Vagina (tissue), 2 donors: ENCODE measurements at regions not wholly inside any gene's neighbourhood (a gene's known extent, or its start where the extent isn't known, plus 50 kb on each side); places are given as distances from the start of the nearest gene placed in this dataset.

Source experiments
- POLR2A ChIP-seq, 2 donors: fragments of 450-650 bp; IDR thresholded peaks; one replicate each; pipeline ENCODE4 v1.6.1; 2017; ENCODE audit warnings: antibody characterized with exemption in 2 of 2, mild to moderate bottlenecking in 2 of 2, moderate library complexity in 2 of 2
- POLR2AphosphoS5 ChIP-seq, 2 donors: sonication (generic); formaldehyde crosslinking; IDR thresholded peaks; one replicate each; pipeline ENCODE4 v1.9.0; 2017; ENCODE audit warnings: antibody characterized with exemption in 2 of 2, mild to moderate bottlenecking in 2 of 2, low read depth in 1 of 2; ENCODE audit not compliant: insufficient read depth in 1 of 2
- TF ChIP-seq, protein P1 (sequence below), 3 experiments: fragments of 450-650 bp in 2 of 3; fragments of 200-600 bp in 1 of 3; sonication (generic) in 1 of 3; IDR thresholded peaks; one replicate each; pipeline ENCODE4 v1.5.1; 2017 to 2019; ENCODE audit warnings: antibody characterized with exemption in 3 of 3, mild to moderate bottlenecking in 2 of 3, moderate library complexity in 2 of 3

DNA sequence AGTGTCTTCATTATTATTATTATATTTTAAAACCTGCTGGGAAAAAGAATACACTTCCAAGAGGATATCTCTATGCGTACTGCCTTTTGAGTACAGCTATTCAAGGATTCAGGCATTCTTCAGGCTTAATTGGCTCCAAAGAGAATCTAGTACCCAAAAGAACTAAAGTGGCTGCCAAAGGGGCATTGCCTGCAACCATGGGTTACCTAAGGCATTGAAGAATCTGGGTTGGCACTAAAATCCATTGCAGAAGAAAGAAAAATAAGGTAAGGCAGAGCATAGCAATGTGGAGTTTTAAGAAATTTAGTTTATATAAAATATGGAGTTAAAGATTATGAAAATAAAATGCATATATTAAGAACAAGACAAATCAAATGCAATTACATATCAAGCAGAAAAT is 223.5 kb downstream of the TMEM161B start:
- no peak for TF ChIP-seq POLR2A (IDR thresholded peaks at IDR 0.05)
- TF ChIP-seq, protein P1, sequence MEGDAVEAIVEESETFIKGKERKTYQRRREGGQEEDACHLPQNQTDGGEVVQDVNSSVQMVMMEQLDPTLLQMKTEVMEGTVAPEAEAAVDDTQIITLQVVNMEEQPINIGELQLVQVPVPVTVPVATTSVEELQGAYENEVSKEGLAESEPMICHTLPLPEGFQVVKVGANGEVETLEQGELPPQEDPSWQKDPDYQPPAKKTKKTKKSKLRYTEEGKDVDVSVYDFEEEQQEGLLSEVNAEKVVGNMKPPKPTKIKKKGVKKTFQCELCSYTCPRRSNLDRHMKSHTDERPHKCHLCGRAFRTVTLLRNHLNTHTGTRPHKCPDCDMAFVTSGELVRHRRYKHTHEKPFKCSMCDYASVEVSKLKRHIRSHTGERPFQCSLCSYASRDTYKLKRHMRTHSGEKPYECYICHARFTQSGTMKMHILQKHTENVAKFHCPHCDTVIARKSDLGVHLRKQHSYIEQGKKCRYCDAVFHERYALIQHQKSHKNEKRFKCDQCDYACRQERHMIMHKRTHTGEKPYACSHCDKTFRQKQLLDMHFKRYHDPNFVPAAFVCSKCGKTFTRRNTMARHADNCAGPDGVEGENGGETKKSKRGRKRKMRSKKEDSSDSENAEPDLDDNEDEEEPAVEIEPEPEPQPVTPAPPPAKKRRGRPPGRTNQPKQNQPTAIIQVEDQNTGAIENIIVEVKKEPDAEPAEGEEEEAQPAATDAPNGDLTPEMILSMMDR (IDR thresholded peaks at IDR 0.05): no peak
- TF ChIP-seq POLR2AphosphoS5 (IDR thresholded peaks at IDR 0.05; ENCODE audit: insufficient read depth in 1 of 2, low read depth in 1 of 2): no peak
